ENCODE measurements at regions not wholly inside any gene's neighbourhood (a gene's known extent, or its start where the extent isn't known, plus 50 kb on each side); places are given as distances from the start of the nearest gene placed in this dataset.
"Not testable (repeated sequence)": the region's sequence is repeated elsewhere in the genome, so short reads cannot be mapped to it uniquely, and the experiment has no call there.

- 87% methylated on average over 4 to 7 of the region's 7 CpGs for WGBS, 2 donors
- Histone ChIP-seq H3K4me3 (no peak overlapping the region), H3K4me1 (no peaks in the 10 kb centered on the region), H3K36me3 (no peaks in the 10 kb centered on the region), H3K27me3 (no peaks in the 10 kb centered on the region), H3K27ac (no peak overlapping the region), H3K9me3 (no peaks in the 10 kb centered on the region)
- TF ChIP-seq CTCF (IDR thresholded peaks at IDR 0.05), result no peak
- DNase-seq (ENCODE audit: low spot score in 2 of 2), result no peak
Observed at GRCh38 chrX:81876437-81876836, 674.5 kb downstream of the SH3BGRL start.

- TF ChIP-seq POLR2A (IDR thresholded peaks at IDR 0.05) (no peak), EP300 (IDR thresholded peaks at IDR 0.05) (no peak), CTCF (IDR thresholded peaks at IDR 0.05) (no peak)
- DNase-seq (ENCODE audit: low spot score in 2 of 2), result no peak
Observed at GRCh38 chrX:81890521-81890920, 688.6 kb downstream of the SH3BGRL start.

GRCh38 chrX:81900522-81900921 is 698.6 kb downstream of the SH3BGRL start:
- no peak for TF ChIP-seq POLR2A (IDR thresholded peaks at IDR 0.05)
- no peak for TF ChIP-seq EP300 (IDR thresholded peaks at IDR 0.05)
- no peak for TF ChIP-seq CTCF (IDR thresholded peaks at IDR 0.05)
- H3K27me3 ChIP-seq, result peaks cover 0 to 9% of the 10 kb centered on the region in 2 donors
- H3K4me3 ChIP-seq, result no peak overlapping the region
- no peak for DNase-seq (ENCODE audit: low spot score in 2 of 2)
- no peaks in the 10 kb centered on the region for H3K4me1 ChIP-seq
- no peaks in the 10 kb centered on the region for H3K36me3 ChIP-seq
- H3K27ac ChIP-seq, result no peak overlapping the region
- H3K9me3 ChIP-seq, result no peaks in the 10 kb centered on the region

More at GRCh38 chrX:81890521-81890920, 688.6 kb downstream of the SH3BGRL start:
- no peak overlapping the region for H3K27ac ChIP-seq
- 28 to 62% methylated on average over 1 of the region's 1 CpG for WGBS, 2 donors
- H3K4me3 ChIP-seq, result no peak overlapping the region
- no peaks in the 10 kb centered on the region for H3K9me3 ChIP-seq
- H3K4me1 ChIP-seq, result no peaks in the 10 kb centered on the region
- H3K36me3 ChIP-seq, result no peaks in the 10 kb centered on the region
- H3K27me3 ChIP-seq, result peaks cover 0 to 11% of the 10 kb centered on the region in 2 donors

- Histone ChIP-seq H3K36me3 (no peaks in the 10 kb centered on the region), H3K4me1 (no peaks in the 10 kb centered on the region), H3K9me3 (no peaks in the 10 kb centered on the region), H3K27me3 (no peaks in the 10 kb centered on the region), H3K4me3 (no peak overlapping the region), H3K27ac (no peak overlapping the region)
- no peak for TF ChIP-seq EP300 (IDR thresholded peaks at IDR 0.05)
- no peak for TF ChIP-seq CTCF (IDR thresholded peaks at IDR 0.05)
- no peak for TF ChIP-seq POLR2A (IDR thresholded peaks at IDR 0.05)
- 92% methylated on average over 2 of the region's 2 CpGs; no CpG with 5 or more reads in 1 of the 2 donors for WGBS, 2 donors
- DNase-seq (ENCODE audit: low spot score in 2 of 2), result no peak
Observed at GRCh38 chrX:81925812-81926211, 723.9 kb downstream of the SH3BGRL start.

- not testable (repeated sequence) for H3K27me3 ChIP-seq; DNase-seq (ENCODE audit: low spot score in 2 of 2); H3K4me3 ChIP-seq; H3K27ac ChIP-seq; H3K9me3 ChIP-seq; H3K4me1 ChIP-seq; H3K36me3 ChIP-seq
- WGBS, 2 donors, result 92 to 94% methylated on average over 5 of the region's 5 CpGs
Observed at GRCh38 chrX:81945911-81946310, 744.0 kb downstream of the SH3BGRL start.

GRCh38 chrX:81957318-81957717 is 755.4 kb downstream of the SH3BGRL start:
- H3K27me3 ChIP-seq, result no peaks in the 10 kb centered on the region
- H3K27ac ChIP-seq, result no peak overlapping the region
- TF ChIP-seq EP300 (IDR thresholded peaks at IDR 0.05) (no peak), CTCF (IDR thresholded peaks at IDR 0.05) (no peak), POLR2A (IDR thresholded peaks at IDR 0.05) (no peak)
- no peaks in the 10 kb centered on the region for H3K4me1 ChIP-seq
- 67 to 81% methylated on average over 15 of the region's 15 CpGs for WGBS, 2 donors
- no peak overlapping the region for H3K4me3 ChIP-seq
- no peaks in the 10 kb centered on the region for H3K9me3 ChIP-seq
- DNase-seq (ENCODE audit: low spot score in 2 of 2), result no peak
- no peaks in the 10 kb centered on the region for H3K36me3 ChIP-seq

Data from tibial nerve (tissue), 4 donors.